Mesenchymal stem cell (in vitro differentiated cells and primary cell): ENCODE measurements at regions not wholly inside any gene's neighbourhood (a gene's known extent, or its start where the extent isn't known, plus 50 kb on each side); places are given as distances from the start of the nearest gene placed in this dataset.

Source experiments
- DNase-seq: peaks from one replicate; pipeline ENCODE4 v3.0.0-alpha.2; 2013
- H2AFZ ChIP-seq: one replicate; pipeline ENCODE4 v1.6.1; 2013; ENCODE audit warnings: low read depth, mild to moderate bottlenecking, control low read depth, inconsistent platforms, low read length, moderate library complexity
- H2AK5ac ChIP-seq: 2 replicates; pipeline ENCODE4 v1.6.1; 2013; ENCODE audit warnings: low read length, moderate library complexity, mild to moderate bottlenecking, inconsistent platforms; ENCODE audit not compliant: severe bottlenecking
- H2BK120ac ChIP-seq: one replicate; pipeline ENCODE4 v1.6.1; 2013; ENCODE audit warnings: low read depth, mild to moderate bottlenecking, inconsistent platforms, low read length, moderate library complexity
- H2BK12ac ChIP-seq, 2 experiments: one replicate each; pipeline ENCODE4 v1.6.1; 2013; ENCODE audit warnings: inconsistent platforms in 2 of 2, low read length in 2 of 2, mild to moderate bottlenecking in 2 of 2, moderate library complexity in 2 of 2, control low read depth in 1 of 2
- H2BK15ac ChIP-seq: one replicate; pipeline ENCODE4 v1.6.1; 2013; ENCODE audit warnings: mild to moderate bottlenecking, low read depth, inconsistent platforms; ENCODE audit not compliant: poor library complexity, severe bottlenecking
- H2BK5ac ChIP-seq: 2 replicates; pipeline ENCODE4 v1.6.1; 2013; ENCODE audit warnings: low read depth, mild to moderate bottlenecking, low read length, control low read depth, inconsistent platforms; ENCODE audit not compliant: poor library complexity, severe bottlenecking
- H3K14ac ChIP-seq, 2 experiments: one replicate each; pipeline ENCODE4 v1.6.1; 2013; ENCODE audit warnings: inconsistent platforms in 2 of 2, low read length in 2 of 2, control low read depth in 1 of 2, mild to moderate bottlenecking in 1 of 2, moderate library complexity in 1 of 2
- H3K18ac ChIP-seq, 2 experiments: one replicate each; pipeline ENCODE4 v1.6.1; 2013; ENCODE audit warnings: inconsistent platforms in 2 of 2, low read length in 2 of 2, control low read depth in 1 of 2, low read depth in 1 of 2, mild to moderate bottlenecking in 1 of 2
- H3K23ac ChIP-seq, 2 experiments: one replicate each; pipeline ENCODE4 v1.6.1; 2013; ENCODE audit warnings: inconsistent platforms in 2 of 2, low read length in 2 of 2, mild to moderate bottlenecking in 2 of 2, moderate library complexity in 2 of 2, control low read depth in 1 of 2
- H3K27ac ChIP-seq: 2 replicates; pipeline ENCODE4 v1.5.1; 2013; ENCODE audit warnings: mild to moderate bottlenecking, moderate library complexity, low read length, control low read depth, inconsistent platforms; ENCODE audit not compliant: poor library complexity, severe bottlenecking
- H3K27me3 ChIP-seq, 2 experiments: 2 replicates each; pipeline versions ENCODE4 v1.6.1 to v1.7.0; 2013; ENCODE audit warnings: low read length in 2 of 2, mild to moderate bottlenecking in 2 of 2, moderate library complexity in 2 of 2, control low read depth in 1 of 2, inconsistent platforms in 1 of 2; ENCODE audit not compliant: control insufficient read depth in 1 of 2, insufficient read depth in 1 of 2
- H3K36me3 ChIP-seq, 2 experiments: 2 replicates each; pipeline versions ENCODE4 v1.6.1 to v1.7.0; 2013; ENCODE audit warnings: low read length in 2 of 2, control low read depth in 1 of 2, inconsistent platforms in 1 of 2, low read depth in 1 of 2, mild to moderate bottlenecking in 1 of 2; ENCODE audit not compliant: insufficient read depth in 2 of 2, control insufficient read depth in 1 of 2
- H3K4ac ChIP-seq, 2 experiments: one replicate each; pipeline ENCODE4 v1.6.1; 2013; ENCODE audit warnings: inconsistent platforms in 2 of 2, low read length in 2 of 2, mild to moderate bottlenecking in 2 of 2, moderate library complexity in 2 of 2, control low read depth in 1 of 2, low read depth in 1 of 2
- H3K4me1 ChIP-seq: 2 replicates; pipeline ENCODE4 v1.6.1; 2013; ENCODE audit warnings: low read depth, low read length, control low read depth; ENCODE audit not compliant: control insufficient read depth, insufficient read depth
- H3K4me2 ChIP-seq: 2 replicates; pipeline ENCODE4 v1.6.1; 2013; ENCODE audit warnings: low read length, mild to moderate bottlenecking, inconsistent platforms; ENCODE audit not compliant: poor library complexity, severe bottlenecking
- H3K4me3 ChIP-seq, 2 experiments: 2 replicates each; pipeline versions ENCODE4 v1.5.1 to v1.7.0; 2013; ENCODE audit warnings: low read length in 2 of 2, mild to moderate bottlenecking in 2 of 2, control low read depth in 1 of 2, low read depth in 1 of 2; ENCODE audit not compliant: insufficient read depth in 1 of 2
- H3K79me1 ChIP-seq: replicated peaks from 2 replicates; pipeline ENCODE4 v1.6.1; 2013; ENCODE audit warnings: mild to moderate bottlenecking, control low read depth, low read length, inconsistent platforms; ENCODE audit not compliant: poor library complexity, severe bottlenecking
- H3K9ac ChIP-seq: 2 replicates; pipeline ENCODE4 v1.7.0; 2013; ENCODE audit warnings: mild to moderate bottlenecking, low read length, moderate library complexity
- H3K9me3 ChIP-seq: 2 replicates; pipeline ENCODE4 v1.7.0; 2013; ENCODE audit warnings: mild to moderate bottlenecking, low read length; ENCODE audit not compliant: control insufficient read depth
- H4K8ac ChIP-seq: one replicate; pipeline ENCODE4 v1.6.1; 2013; ENCODE audit warnings: inconsistent platforms, mild to moderate bottlenecking, low read length, moderate library complexity
- H4K91ac ChIP-seq: one replicate; pipeline ENCODE4 v1.6.1; 2013; ENCODE audit warnings: mild to moderate bottlenecking, low read length, inconsistent platforms
- WGBS: methylation state at CpG from one replicate; pipeline ENCODE4 v1.1.7; 2013; ENCODE audit warnings: mixed read lengths; 5-methylcytosine and 5-hydroxymethylcytosine counted together

- H3K9me3 ChIP-seq = no peaks in the 10 kb centered on the region
Measured at GRCh38 chr5:130875656-130876055, 289.4 kb downstream of the HINT1 start.

GRCh38 chr5:130874861-130875417 lies 290.1 kb downstream of the HINT1 start:
- DNase-seq = no peak

More at GRCh38 chr5:130875656-130876055, 289.4 kb downstream of the HINT1 start:
- Histone ChIP-seq H2AK5ac (no peak overlapping the region), H3K9ac (no peak overlapping the region), H2BK120ac (no peak overlapping the region), H3K27me3 (no peaks in the 10 kb centered on the region), H3K36me3 (no peaks in the 10 kb centered on the region), H4K8ac (no peak overlapping the region), H2BK12ac (no peak overlapping the region), H3K27ac (no peak overlapping the region), H3K4ac (no peak overlapping the region), H3K4me3 (no peak overlapping the region), H3K23ac (no peak overlapping the region), H3K14ac (no peak overlapping the region), H2BK15ac (no peak overlapping the region), H4K91ac (no peak overlapping the region), H3K18ac (no peak overlapping the region), H3K4me1 (peaks cover 2% of the 10 kb centered on the region), H2AFZ (no peak overlapping the region), H2BK5ac (no peak overlapping the region), H3K4me2 (no peak overlapping the region), H3K79me1 (no peaks in the 10 kb centered on the region)
- no CpG with 5 or more reads among the region's 1 CpG for WGBS
- no peak for DNase-seq

GRCh38 chr5:130871346-130872086 lies 293.5 kb downstream of the HINT1 start:
- H4K8ac ChIP-seq = no peak overlapping the region
- WGBS = 63% methylated on average over 3 of the region's 7 CpGs

More at GRCh38 chr5:130874861-130875417, 290.1 kb downstream of the HINT1 start:
- Histone ChIP-seq H2AFZ (no peak overlapping the region), H3K18ac (no peak overlapping the region), H4K8ac (no peak overlapping the region), H3K9ac (no peak overlapping the region), H2AK5ac (no peak overlapping the region), H3K36me3 (no peaks in the 10 kb centered on the region), H3K27me3 (no peaks in the 10 kb centered on the region), H2BK5ac (no peak overlapping the region), H3K14ac (no peak overlapping the region), H3K9me3 (no peaks in the 10 kb centered on the region), H3K4me1 (peaks cover 2% of the 10 kb centered on the region), H3K79me1 (no peaks in the 10 kb centered on the region), H2BK12ac (no peak overlapping the region), H3K4me3 (no peak overlapping the region), H4K91ac (no peak overlapping the region), H3K4ac (no peak overlapping the region), H3K27ac (no peak overlapping the region), H2BK120ac (no peak overlapping the region), H3K23ac (no peak overlapping the region), H2BK15ac (no peak overlapping the region), H3K4me2 (no peak overlapping the region)
- 100% methylated on average over 1 of the region's 1 CpG for WGBS

GRCh38 chr5:130870691-130871090 lies 294.4 kb downstream of the HINT1 start:
- H3K14ac ChIP-seq = no peak overlapping the region
- H3K4me3 ChIP-seq = peak overlapping the region in 1 of 2 experiments; percentile 19
- H2BK5ac ChIP-seq = no peak overlapping the region
- no peaks in the 10 kb centered on the region for H3K79me1 ChIP-seq
- WGBS = 94% methylated on average over 2 of the region's 2 CpGs
- H3K23ac ChIP-seq = no peak overlapping the region
- H2BK12ac ChIP-seq = peak overlapping the region in 1 of 2 experiments; percentile 18
- no peak overlapping the region for H2AFZ ChIP-seq
- H3K27ac ChIP-seq = no peak overlapping the region
- H4K91ac ChIP-seq = no peak overlapping the region
- H3K36me3 ChIP-seq = no peaks in the 10 kb centered on the region
- H4K8ac ChIP-seq = no peak overlapping the region
- no peaks in the 10 kb centered on the region for H3K9me3 ChIP-seq
- no peak overlapping the region for H3K18ac ChIP-seq
- H3K4me2 ChIP-seq = no peak overlapping the region
- DNase-seq = no peak
- no peak overlapping the region for H2BK120ac ChIP-seq
- no peak overlapping the region for H2AK5ac ChIP-seq
- no peaks in the 10 kb centered on the region for H3K27me3 ChIP-seq
- peaks cover 2% of the 10 kb centered on the region for H3K4me1 ChIP-seq
- H2BK15ac ChIP-seq = no peak overlapping the region
- H3K4ac ChIP-seq = no peak overlapping the region
- H3K9ac ChIP-seq = peak overlapping the region; percentile 4

More at GRCh38 chr5:130871346-130872086, 293.5 kb downstream of the HINT1 start:
- Histone ChIP-seq H3K79me1 (no peaks in the 10 kb centered on the region), H3K4ac (no peak overlapping the region), H2BK12ac (no peak overlapping the region), H3K9ac (peak overlapping the region; percentile 4), H3K14ac (no peak overlapping the region), H2AK5ac (no peak overlapping the region), H3K18ac (no peak overlapping the region), H2BK5ac (no peak overlapping the region), H2BK120ac (no peak overlapping the region), H3K27ac (no peak overlapping the region), H3K9me3 (no peaks in the 10 kb centered on the region), H4K91ac (no peak overlapping the region), H3K4me3 (peak overlapping the region in 1 of 2 experiments; percentile 19), H2AFZ (no peak overlapping the region), H2BK15ac (no peak overlapping the region), H3K27me3 (no peaks in the 10 kb centered on the region), H3K4me2 (no peak overlapping the region), H3K23ac (no peak overlapping the region), H3K36me3 (no peaks in the 10 kb centered on the region), H3K4me1 (peaks cover 2% of the 10 kb centered on the region)
- peak; percentile 43 for DNase-seq
